Thymus (tissue), 11 donors: ENCODE measurements at regions not wholly inside any gene's neighbourhood (a gene's known extent, or its start where the extent isn't known, plus 50 kb on each side); places are given as distances from the start of the nearest gene placed in this dataset.

Experiments
- DNase-seq, 9 donors: peaks; one replicate each; pipeline ENCODE4 v3.0.0-alpha.2; 2013; ENCODE audit warnings: low spot score in 9 of 9, low read depth in 6 of 9, missing footprints in 1 of 9
- H3K27ac ChIP-seq, 2 donors: one replicate each; pipeline ENCODE4 v1.5.1; 2013; ENCODE audit warnings: control low read depth in 1 of 2, low read depth in 1 of 2, low read length in 1 of 2, mild to moderate bottlenecking in 1 of 2, moderate library complexity in 1 of 2
- H3K27me3 ChIP-seq, 2 donors: one replicate each; pipeline ENCODE4 v1.5.1; 2013; ENCODE audit warnings: low read length in 1 of 2; ENCODE audit not compliant: control insufficient read depth in 2 of 2, insufficient read depth in 1 of 2
- H3K36me3 ChIP-seq, 2 donors: one replicate each; pipeline ENCODE4 v1.5.1; 2013; ENCODE audit warnings: low read length in 1 of 2, mild to moderate bottlenecking in 1 of 2, moderate library complexity in 1 of 2; ENCODE audit not compliant: control insufficient read depth in 2 of 2, insufficient read depth in 2 of 2
- H3K4me1 ChIP-seq, 2 donors: one replicate each; pipeline ENCODE4 v1.5.1; 2013; ENCODE audit warnings: low read length in 2 of 2; ENCODE audit not compliant: control insufficient read depth in 2 of 2, insufficient read depth in 2 of 2
- H3K4me3 ChIP-seq, 2 donors: one replicate each; pipeline ENCODE4 v1.5.1; 2013; ENCODE audit warnings: low read length in 2 of 2, control low read depth in 1 of 2, mild to moderate bottlenecking in 1 of 2
- H3K9me3 ChIP-seq, 2 donors: one replicate each; pipeline ENCODE4 v1.5.1; 2013; ENCODE audit warnings: low read length in 1 of 2, mild to moderate bottlenecking in 1 of 2; ENCODE audit not compliant: control insufficient read depth in 2 of 2, insufficient read depth in 1 of 2
- WGBS: extraction: QIAGEN DNeasy Blood & Tissue Kit; methylation state at CpG from one replicate; pipeline ENCODE4 v1.1.7; 2013; 5-methylcytosine and 5-hydroxymethylcytosine counted together
- donor health status: healthy.

DNA sequence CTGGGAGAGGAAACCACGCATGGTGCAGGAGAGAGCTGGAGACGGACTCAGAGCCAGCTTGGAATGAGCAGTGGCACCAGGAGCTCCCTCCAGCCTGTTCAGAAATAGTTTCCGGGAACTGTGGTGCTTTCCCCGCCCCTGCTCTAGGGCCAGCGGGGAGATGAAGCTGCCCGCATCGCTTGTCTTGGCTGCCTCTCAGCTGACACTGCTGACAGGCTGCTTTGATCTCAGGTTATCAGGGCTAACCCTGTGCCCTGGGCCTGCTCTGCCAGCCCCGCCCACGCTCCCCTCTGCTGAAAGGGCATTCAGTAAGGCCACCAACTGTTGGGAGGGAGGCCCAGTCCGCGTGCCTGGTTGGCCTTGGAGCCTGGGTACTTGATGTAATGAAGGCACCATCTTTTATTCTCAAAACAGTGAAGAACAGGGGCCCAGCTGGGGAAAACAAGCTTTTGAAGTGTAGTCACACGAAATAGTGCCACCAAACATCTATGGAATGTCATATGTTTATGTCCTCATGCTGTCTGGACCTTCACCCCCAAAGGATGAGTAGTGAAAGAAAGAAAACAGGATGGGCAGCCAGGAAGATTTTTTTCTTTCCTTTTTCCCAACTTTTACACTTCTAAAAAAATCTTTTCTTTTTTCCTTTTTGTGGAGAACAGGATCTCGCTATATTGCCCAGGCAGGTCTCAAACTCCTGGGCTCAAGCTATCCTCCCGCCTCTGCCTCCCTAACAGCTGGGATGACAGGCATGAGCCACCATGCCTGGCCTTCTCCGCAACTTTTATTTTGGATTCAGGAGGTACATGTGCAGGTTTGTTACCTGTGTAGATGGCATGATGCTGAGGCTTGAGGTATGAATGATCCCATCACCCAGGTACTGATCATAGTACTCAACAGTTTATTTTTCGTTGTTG is 115.9 kb upstream of the TBX3 start:
- H3K27me3 ChIP-seq: no peaks in the 10 kb centered on the region
- H3K4me3 ChIP-seq: no peak overlapping the region
- H3K4me1 ChIP-seq: no peaks in the 10 kb centered on the region
- no peak for DNase-seq
- H3K27ac ChIP-seq: no peak overlapping the region
- H3K9me3 ChIP-seq: no peaks in the 10 kb centered on the region
- 64% methylated on average over 16 of the region's 16 CpGs for WGBS
- no peaks in the 10 kb centered on the region for H3K36me3 ChIP-seq

DNA sequence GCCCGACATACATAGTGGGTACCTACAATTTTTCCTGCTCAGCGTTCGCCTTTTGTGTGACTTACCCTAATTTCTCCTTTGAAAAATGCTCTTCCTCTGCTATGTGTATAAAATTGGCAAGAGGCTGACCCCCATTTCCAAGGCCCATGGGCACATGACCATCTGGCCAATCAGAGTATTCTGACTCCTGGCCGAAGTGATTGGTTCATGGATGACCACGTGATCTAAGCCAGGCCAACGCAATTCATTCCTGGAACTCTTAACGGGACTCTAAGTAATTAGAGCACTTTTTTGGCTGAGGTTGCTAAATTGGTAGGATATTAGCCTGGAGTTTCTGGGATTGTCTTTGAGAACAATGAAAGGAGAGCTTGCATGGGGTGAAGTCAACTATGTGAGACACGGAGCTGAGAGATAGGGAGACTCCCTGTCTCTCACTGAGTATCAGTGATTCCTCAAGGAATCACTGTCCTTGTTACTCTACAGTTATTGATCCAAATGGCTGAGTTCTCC is 110.1 kb upstream of the TBX3 start:
- no peaks in the 10 kb centered on the region for H3K4me1 ChIP-seq
- WGBS: 92% methylated on average over 8 of the region's 8 CpGs

DNA sequence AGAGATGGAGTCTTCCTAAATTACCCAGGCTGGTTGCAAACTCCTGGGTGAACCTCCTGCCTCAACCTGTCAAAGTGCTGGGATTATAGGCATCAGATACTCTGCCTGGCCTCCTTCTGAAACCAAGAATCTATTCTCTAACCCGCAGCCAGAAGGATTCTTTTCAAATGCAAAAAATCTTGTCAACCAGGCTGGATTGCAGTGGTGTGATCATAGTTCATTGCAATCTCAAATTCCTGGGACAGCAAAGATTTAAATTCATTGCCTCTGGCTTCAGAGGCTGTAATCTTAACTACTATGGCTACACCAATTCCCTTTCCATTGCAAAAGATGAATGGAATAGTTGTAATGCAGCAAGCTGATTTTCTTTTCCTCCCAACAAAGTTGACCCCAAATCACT is 106.3 kb upstream of the TBX3 start:
- no peak for DNase-seq
- WGBS: 82% methylated on average over 1 of the region's 1 CpG
- Histone ChIP-seq H3K27ac (no peak overlapping the region), H3K4me1 (no peaks in the 10 kb centered on the region), H3K27me3 (no peaks in the 10 kb centered on the region), H3K36me3 (no peaks in the 10 kb centered on the region), H3K9me3 (no peaks in the 10 kb centered on the region), H3K4me3 (no peak overlapping the region)

More for the DNA sequence above, 110.1 kb upstream of the TBX3 start:
- H3K27me3 ChIP-seq: no peaks in the 10 kb centered on the region
- no peaks in the 10 kb centered on the region for H3K9me3 ChIP-seq
- no peak overlapping the region for H3K4me3 ChIP-seq
- H3K36me3 ChIP-seq: no peaks in the 10 kb centered on the region
- H3K27ac ChIP-seq: no peak overlapping the region
- no peak for DNase-seq

DNA sequence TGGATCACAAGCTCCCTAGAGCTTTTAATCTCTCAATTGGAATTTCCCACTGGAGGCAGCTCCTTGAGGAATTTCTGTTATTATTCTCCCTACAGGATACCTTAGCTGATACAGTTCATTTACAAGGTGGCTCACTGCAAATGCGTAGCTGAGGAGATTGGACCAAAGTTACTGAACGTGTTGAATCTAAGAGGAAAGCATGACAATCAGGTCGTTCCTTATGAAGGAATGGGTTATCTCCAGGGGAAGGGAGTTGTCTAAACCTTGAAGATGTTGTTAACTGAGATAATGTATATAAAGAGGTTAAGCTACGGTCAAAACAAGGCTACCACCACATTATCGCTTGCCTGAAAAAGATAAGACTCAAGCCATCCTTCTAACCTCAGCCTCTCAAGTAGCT is 105.8 kb upstream of the TBX3 start:
- Histone ChIP-seq H3K36me3 (no peaks in the 10 kb centered on the region), H3K27me3 (no peaks in the 10 kb centered on the region), H3K4me1 (no peaks in the 10 kb centered on the region), H3K9me3 (no peaks in the 10 kb centered on the region), H3K27ac (no peak overlapping the region), H3K4me3 (no peak overlapping the region)
- 80% methylated on average over 5 of the region's 5 CpGs for WGBS
- no peak for DNase-seq

DNA sequence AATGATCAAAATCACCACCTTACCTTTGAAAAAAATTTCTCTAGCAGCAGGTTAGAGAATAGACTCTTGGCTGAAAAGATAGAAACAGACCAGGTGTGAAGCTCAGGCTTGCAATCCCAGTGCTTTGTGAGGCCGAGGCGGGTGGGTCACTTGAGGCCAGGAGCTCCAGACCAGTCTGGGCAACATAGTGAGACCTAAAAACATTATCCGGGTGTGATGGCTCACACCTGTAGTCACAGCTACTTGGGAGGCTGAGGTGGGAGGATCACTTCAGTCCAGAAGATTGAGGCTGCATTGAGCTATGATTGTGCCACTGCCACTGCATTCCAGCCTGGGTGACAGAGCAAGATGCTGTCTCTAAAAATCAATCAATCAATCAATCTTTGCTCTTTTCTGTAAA is 105.3 kb upstream of the TBX3 start:
- Histone ChIP-seq H3K9me3 (no peaks in the 10 kb centered on the region), H3K4me1 (no peaks in the 10 kb centered on the region), H3K27me3 (no peaks in the 10 kb centered on the region), H3K36me3 (no peaks in the 10 kb centered on the region), H3K4me3 (no peak overlapping the region), H3K27ac (no peak overlapping the region)
- WGBS: 94% methylated on average over 3 of the region's 3 CpGs
- no peak for DNase-seq

DNA sequence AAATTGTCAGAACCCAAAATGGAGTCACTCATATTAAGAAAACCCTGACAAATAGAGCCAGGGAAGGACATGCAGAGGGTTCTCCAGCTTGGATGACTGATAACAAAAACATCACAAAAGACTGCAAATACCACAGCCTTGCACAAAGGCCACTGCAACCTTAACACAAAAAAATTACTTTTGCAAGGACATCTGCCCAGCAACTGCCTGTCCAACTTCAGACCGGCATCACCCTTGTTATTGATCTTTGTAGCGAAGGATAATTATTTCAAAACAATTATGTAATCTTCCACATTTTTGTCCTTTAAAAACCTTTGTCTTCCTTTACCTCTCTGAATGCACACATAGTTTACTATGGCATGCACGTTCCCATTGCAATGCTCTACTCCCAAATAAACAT is 100.6 kb upstream of the TBX3 start:
- 76% methylated on average over 3 of the region's 3 CpGs for WGBS
- Histone ChIP-seq H3K4me1 (no peaks in the 10 kb centered on the region), H3K36me3 (no peaks in the 10 kb centered on the region), H3K9me3 (no peaks in the 10 kb centered on the region), H3K4me3 (no peak overlapping the region), H3K27ac (no peak overlapping the region), H3K27me3 (no peaks in the 10 kb centered on the region)
- DNase-seq: no peak

DNA sequence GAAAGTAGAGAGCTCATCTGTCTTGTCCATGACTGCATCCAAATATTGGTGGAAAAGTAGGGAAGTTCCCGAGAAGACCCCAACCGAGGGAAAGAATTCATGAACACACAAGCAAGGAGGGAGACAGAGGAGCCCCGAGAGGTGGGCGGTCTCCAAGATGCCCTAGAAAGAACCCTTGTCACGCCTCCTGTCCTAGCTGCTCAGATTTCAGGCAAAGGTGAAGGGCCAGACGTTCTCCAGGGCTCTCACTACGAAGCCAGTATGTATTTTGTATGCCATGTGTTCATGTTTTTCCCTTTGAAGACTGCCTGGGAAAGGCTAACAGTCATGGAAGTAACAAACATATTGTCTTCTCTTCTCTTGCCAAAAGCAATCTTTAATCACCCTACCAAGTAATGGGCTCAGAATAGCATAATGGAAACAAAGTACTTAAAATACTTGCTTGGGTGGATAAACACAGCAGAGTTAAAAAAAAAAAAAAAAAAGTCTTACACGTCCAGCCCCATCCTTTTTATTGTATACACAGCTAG is 99.2 kb upstream of the TBX3 start:
- 64% methylated on average over 8 of the region's 8 CpGs for WGBS

DNA sequence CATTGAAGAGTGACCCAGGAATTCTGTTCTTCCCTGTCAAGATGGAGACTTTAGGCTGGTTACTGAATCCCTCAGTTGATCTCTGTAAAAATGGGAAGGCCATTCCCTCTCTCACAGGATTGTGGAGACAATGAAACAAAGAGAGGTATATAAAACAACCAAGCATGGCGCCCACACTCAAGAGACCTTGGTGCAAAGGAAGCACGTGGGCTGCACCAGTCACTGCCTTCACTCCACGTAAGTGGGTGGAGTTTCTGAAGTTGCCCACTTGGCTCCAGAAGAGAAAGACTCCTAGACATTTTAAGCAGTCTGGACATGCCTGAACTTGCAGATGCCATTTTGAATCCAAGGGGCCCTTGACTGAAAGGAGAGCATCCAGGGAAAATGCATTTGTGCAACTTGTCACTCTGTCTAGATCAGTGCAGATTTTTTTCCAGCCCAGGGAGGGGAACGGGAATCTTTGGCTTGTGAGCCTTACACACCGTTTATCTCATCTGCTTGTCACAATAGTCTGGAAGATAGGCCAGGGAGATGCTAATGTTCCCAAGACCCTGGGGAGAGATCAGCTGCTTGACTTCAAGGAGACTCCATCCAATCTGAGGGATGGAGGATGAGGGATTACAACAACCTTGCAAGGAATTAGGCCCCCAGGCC is 96.9 kb upstream of the TBX3 start:
- no peaks in the 10 kb centered on the region for H3K36me3 ChIP-seq
- H3K27me3 ChIP-seq: no peaks in the 10 kb centered on the region
- DNase-seq: no peak
- no peaks in the 10 kb centered on the region for H3K4me1 ChIP-seq
- no peak overlapping the region for H3K27ac ChIP-seq
- no peak overlapping the region for H3K4me3 ChIP-seq
- WGBS: 91% methylated on average over 5 of the region's 5 CpGs
- H3K9me3 ChIP-seq: no peaks in the 10 kb centered on the region

More for the DNA sequence above, 99.2 kb upstream of the TBX3 start:
- no peaks in the 10 kb centered on the region for H3K27me3 ChIP-seq
- no peaks in the 10 kb centered on the region for H3K36me3 ChIP-seq
- DNase-seq: no peak
- no peak overlapping the region for H3K4me3 ChIP-seq
- no peak overlapping the region for H3K27ac ChIP-seq
- no peaks in the 10 kb centered on the region for H3K9me3 ChIP-seq
- H3K4me1 ChIP-seq: no peaks in the 10 kb centered on the region

DNA sequence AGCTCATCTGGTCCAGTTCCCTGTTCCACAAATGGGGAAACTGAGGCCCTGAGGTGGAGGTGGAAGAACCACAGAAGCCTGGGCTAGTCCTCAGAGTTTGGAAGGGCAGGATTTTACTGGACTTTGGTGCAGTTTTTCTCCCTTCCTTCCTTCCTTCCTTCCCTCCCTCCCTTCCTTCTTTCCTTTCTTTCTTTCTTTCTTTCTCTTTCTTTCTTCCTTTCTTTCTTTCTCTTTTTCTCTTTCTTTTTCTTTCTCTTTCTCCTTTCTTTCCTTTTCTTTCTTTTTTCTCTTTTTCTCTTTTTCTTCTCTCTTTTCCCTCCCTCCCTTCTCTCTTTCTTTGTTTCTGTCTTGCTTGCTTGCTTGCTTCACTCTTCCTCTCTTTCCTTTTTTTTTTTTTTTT is 95.7 kb upstream of the TBX3 start:
- Histone ChIP-seq H3K4me3 (no peak overlapping the region), H3K4me1 (no peaks in the 10 kb centered on the region), H3K36me3 (no peaks in the 10 kb centered on the region), H3K9me3 (no peaks in the 10 kb centered on the region), H3K27ac (no peak overlapping the region), H3K27me3 (no peaks in the 10 kb centered on the region)
- no peak for DNase-seq
